AG04449 (cell line): ENCODE measurements at regions not wholly inside any gene's neighbourhood (a gene's known extent, or its start where the extent isn't known, plus 50 kb on each side); places are given as distances from the start of the nearest gene placed in this dataset.

Experiments
- CTCF ChIA-PET: fragments of 350-600 bp; formaldehyde crosslinking; extraction: SDS; loops from one replicate; lab custom pipeline; 2021; ENCODE audit warnings: antibody characterized with exemption; lab: Yijun Ruan, JAX
- POLR2A ChIA-PET: fragments of 400-600, 350-600 bp; formaldehyde crosslinking; extraction: SDS; loops from one replicate; lab custom pipeline; 2020; ENCODE audit warnings: antibody characterized with exemption, inconsistent platforms; lab: Yijun Ruan, JAX
- DNase-seq: peaks from one replicate; pipeline ENCODE4 v3.0.0-alpha.2; 2010; ENCODE audit warnings: low read depth, low spot score
- H3K4me3 ChIP-seq: 2 replicates; pipeline ENCODE4 v1.5.1; 2011; ENCODE audit warnings: low read depth, mild to moderate bottlenecking, control low read depth, low read length
- TF ChIP-seq, protein P1 (sequence below): IDR thresholded peaks from one replicate; pipeline ENCODE4 v1.5.1; 2011; ENCODE audit warnings: mild to moderate bottlenecking, moderate library complexity, low read length, control low read depth, inconsistent platforms; ENCODE audit not compliant: insufficient read depth; ENCODE audit errors: missing control alignments

DNA sequence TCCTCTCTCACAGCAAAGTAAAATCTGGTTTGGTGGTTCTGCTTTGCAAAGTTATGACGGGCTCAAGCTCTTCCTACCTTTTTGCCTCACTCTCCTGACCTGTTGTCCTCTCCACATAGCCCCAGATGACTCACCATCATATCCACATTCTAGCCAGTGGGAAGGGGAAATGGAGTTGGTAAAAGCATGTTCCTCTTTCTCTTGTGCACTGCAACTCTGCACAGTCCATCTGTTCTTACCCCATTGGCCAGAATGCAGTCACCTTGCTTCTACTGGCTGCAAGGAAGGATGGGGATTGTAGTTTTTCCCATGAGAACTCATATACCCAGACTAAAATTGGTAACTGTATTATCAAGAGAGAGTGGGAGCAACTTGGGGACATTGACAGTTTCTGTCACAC is 50.4 kb upstream of the SMIM21 start:
- no peak overlapping the region for H3K4me3 ChIP-seq
- TF ChIP-seq, protein P1, sequence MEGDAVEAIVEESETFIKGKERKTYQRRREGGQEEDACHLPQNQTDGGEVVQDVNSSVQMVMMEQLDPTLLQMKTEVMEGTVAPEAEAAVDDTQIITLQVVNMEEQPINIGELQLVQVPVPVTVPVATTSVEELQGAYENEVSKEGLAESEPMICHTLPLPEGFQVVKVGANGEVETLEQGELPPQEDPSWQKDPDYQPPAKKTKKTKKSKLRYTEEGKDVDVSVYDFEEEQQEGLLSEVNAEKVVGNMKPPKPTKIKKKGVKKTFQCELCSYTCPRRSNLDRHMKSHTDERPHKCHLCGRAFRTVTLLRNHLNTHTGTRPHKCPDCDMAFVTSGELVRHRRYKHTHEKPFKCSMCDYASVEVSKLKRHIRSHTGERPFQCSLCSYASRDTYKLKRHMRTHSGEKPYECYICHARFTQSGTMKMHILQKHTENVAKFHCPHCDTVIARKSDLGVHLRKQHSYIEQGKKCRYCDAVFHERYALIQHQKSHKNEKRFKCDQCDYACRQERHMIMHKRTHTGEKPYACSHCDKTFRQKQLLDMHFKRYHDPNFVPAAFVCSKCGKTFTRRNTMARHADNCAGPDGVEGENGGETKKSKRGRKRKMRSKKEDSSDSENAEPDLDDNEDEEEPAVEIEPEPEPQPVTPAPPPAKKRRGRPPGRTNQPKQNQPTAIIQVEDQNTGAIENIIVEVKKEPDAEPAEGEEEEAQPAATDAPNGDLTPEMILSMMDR, result no peak
- POLR2A ChIA-PET, result no interaction called here
- no peak for DNase-seq
- CTCF ChIA-PET, result interaction anchor here (0.7 to 2.7 kb wide), 14 partner anchors 8 to 825 kb away, joined by 3 to 42 read pairs (median 4); no protein-coding TSS in a partner anchor
